Epithelial cell of proximal tubule (primary cell): ENCODE measurements at regions not wholly inside any gene's neighbourhood (a gene's known extent, or its start where the extent isn't known, plus 50 kb on each side); places are given as distances from the start of the nearest gene placed in this dataset.
"Not testable (repeated sequence)": the region's sequence is repeated elsewhere in the genome, so short reads cannot be mapped to it uniquely, and the experiment has no call there.

Source experiments
- DNase-seq: peaks from one replicate; pipeline ENCODE4 v3.0.0-alpha.2; 2011; ENCODE audit warnings: low read depth
- H3K4me3 ChIP-seq: 2 replicates; pipeline ENCODE4 v1.5.1; 2011; ENCODE audit warnings: low read depth, mild to moderate bottlenecking, low read length
- TF ChIP-seq, protein P1 (sequence below): conservative IDR thresholded peaks from 2 replicates; pipeline ENCODE4 v1.5.1; 2012; ENCODE audit warnings: low read depth, mild to moderate bottlenecking, low read length

DNA sequence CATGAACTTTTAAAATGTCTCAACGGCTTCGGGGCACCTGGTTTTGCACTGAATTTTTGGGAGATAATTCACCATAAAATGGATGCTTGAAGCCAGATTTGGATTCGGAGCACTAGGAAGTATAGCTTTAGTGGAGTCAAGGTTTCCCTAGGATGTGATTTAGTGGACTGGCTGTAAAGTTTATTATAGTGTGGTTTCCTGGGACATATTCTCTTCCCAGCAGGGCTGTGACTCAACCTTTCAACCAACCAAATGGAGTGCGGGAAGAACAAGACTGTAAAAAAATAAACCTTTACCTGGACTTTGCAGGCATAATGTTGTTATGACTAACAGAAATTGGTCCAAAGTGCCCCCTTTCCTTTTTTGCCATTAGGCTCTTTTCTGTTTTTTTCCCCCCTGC is 327.4 kb upstream of the MAN1A1 start:
- H3K4me3 ChIP-seq: no peak overlapping the region
- TF ChIP-seq, protein P1, sequence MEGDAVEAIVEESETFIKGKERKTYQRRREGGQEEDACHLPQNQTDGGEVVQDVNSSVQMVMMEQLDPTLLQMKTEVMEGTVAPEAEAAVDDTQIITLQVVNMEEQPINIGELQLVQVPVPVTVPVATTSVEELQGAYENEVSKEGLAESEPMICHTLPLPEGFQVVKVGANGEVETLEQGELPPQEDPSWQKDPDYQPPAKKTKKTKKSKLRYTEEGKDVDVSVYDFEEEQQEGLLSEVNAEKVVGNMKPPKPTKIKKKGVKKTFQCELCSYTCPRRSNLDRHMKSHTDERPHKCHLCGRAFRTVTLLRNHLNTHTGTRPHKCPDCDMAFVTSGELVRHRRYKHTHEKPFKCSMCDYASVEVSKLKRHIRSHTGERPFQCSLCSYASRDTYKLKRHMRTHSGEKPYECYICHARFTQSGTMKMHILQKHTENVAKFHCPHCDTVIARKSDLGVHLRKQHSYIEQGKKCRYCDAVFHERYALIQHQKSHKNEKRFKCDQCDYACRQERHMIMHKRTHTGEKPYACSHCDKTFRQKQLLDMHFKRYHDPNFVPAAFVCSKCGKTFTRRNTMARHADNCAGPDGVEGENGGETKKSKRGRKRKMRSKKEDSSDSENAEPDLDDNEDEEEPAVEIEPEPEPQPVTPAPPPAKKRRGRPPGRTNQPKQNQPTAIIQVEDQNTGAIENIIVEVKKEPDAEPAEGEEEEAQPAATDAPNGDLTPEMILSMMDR: no peak
- DNase-seq: no peak

DNA sequence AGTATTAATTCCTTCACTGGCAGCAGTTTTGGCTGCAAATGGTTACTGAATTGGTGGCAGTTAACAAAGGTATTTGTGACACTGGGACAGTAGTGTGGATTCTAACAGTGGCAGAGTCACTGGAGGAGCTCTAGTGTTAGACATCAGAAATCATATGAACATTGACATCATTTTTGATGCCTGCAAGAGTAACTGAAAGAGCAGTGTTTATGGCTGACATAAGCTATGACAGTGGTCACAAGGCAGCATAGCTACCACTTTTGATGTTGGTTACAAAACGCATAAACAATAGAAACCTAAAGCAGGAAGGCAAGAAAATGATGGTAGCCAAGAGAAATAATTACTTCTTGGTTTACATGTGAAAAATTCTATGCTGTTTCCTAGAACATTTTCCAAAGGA is 326.7 kb upstream of the MAN1A1 start:
- TF ChIP-seq, protein P1: no peak
- DNase-seq: no peak
- H3K4me3 ChIP-seq: no peak overlapping the region

- no peak for DNase-seq
- H3K4me3 ChIP-seq: no peak overlapping the region
- TF ChIP-seq, protein P1: no peak
Observed at GRCh38 chr6:119673741-119674140, 324.2 kb upstream of the MAN1A1 start.

GRCh38 chr6:119672725-119673124 is 323.2 kb upstream of the MAN1A1 start:
- H3K4me3 ChIP-seq: no peak overlapping the region
- TF ChIP-seq, protein P1: no peak

GRCh38 chr6:119671105-119671504 is 321.5 kb upstream of the MAN1A1 start:
- TF ChIP-seq, protein P1: no peak
- no peak for DNase-seq
- H3K4me3 ChIP-seq: no peak overlapping the region

More at GRCh38 chr6:119672725-119673124, 323.2 kb upstream of the MAN1A1 start:
- DNase-seq: no peak

GRCh38 chr6:119669221-119669620 is 319.7 kb upstream of the MAN1A1 start:
- no peak for DNase-seq
- no peak overlapping the region for H3K4me3 ChIP-seq
- TF ChIP-seq, protein P1: no peak

GRCh38 chr6:119665432-119665831 is 315.9 kb upstream of the MAN1A1 start:
- DNase-seq, H3K4me3 ChIP-seq: not testable (repeated sequence)

GRCh38 chr6:119661628-119662027 is 312.1 kb upstream of the MAN1A1 start:
- no peak overlapping the region for H3K4me3 ChIP-seq
- DNase-seq: no peak
- TF ChIP-seq, protein P1: no peak
